Activated naive CD4-positive, alpha-beta T cell treated with anti-CD3 and anti-CD28 coated beads for 36 hours (primary cell): ENCODE measurements at regions not wholly inside any gene's neighbourhood (a gene's known extent, or its start where the extent isn't known, plus 50 kb on each side); places are given as distances from the start of the nearest gene placed in this dataset.

Source experiments
- CTCF ChIA-PET: fragments of 350-600 bp; sonication (Branson Sonifier 250); formaldehyde crosslinking; loops from one replicate; lab custom pipeline; 2021; ENCODE audit warnings: antibody characterized with exemption; lab: Charles Lee
- DNase-seq: peaks from one replicate; pipeline ENCODE4 v3.0.0-alpha.2; 2020
- H3K27ac Mint-ChIP-seq: one replicate; pipeline ENCODE4 v1.8.0; 2021; ENCODE audit warnings: mild to moderate bottlenecking, mixed read lengths
- H3K27me3 Mint-ChIP-seq: one replicate; pipeline ENCODE4 v1.8.0; 2021; ENCODE audit warnings: low read depth, mixed read lengths
- H3K36me3 Mint-ChIP-seq: one replicate; pipeline ENCODE4 v1.8.0; 2021; ENCODE audit warnings: low read depth, mixed read lengths
- H3K4me1 Mint-ChIP-seq: one replicate; pipeline ENCODE4 v1.8.0; 2021; ENCODE audit warnings: low read depth, mixed read lengths
- H3K4me3 Mint-ChIP-seq: one replicate; pipeline ENCODE4 v1.8.0; 2021; ENCODE audit warnings: mild to moderate bottlenecking, moderate library complexity, mixed read lengths
- H3K9me3 Mint-ChIP-seq: one replicate; pipeline ENCODE4 v1.8.0; 2021; ENCODE audit warnings: mixed read lengths
- intact Hi-C: fragments of 100-400 bp; cut with micrococcal nuclease; formaldehyde crosslinking; loops from one replicate; pipeline ENCODE4 v1.15.1; 2023

- Mint-ChIP-seq H3K4me1 (no peaks in the 10 kb centered on the region), H3K4me3 (no peak overlapping the region), H3K36me3 (no peaks in the 10 kb centered on the region), H3K27ac (no peak overlapping the region), H3K27me3 (no peaks in the 10 kb centered on the region), H3K9me3 (no peaks in the 10 kb centered on the region)
- DNase-seq = no peak
- intact Hi-C loops = no loop called here
- CTCF ChIA-PET = no interaction called here
Measured at GRCh38 chrX:115462406-115462805, 98.6 kb upstream of the PLS3 start.

GRCh38 chrX:115467961-115468360, 93.0 kb upstream of the PLS3 start:
- no peak overlapping the region for H3K27ac Mint-ChIP-seq
- no peaks in the 10 kb centered on the region for H3K36me3 Mint-ChIP-seq
- intact Hi-C loops = no loop called here
- CTCF ChIA-PET = no interaction called here
- no peaks in the 10 kb centered on the region for H3K27me3 Mint-ChIP-seq
- H3K4me1 Mint-ChIP-seq = no peaks in the 10 kb centered on the region
- no peaks in the 10 kb centered on the region for H3K9me3 Mint-ChIP-seq
- no peak overlapping the region for H3K4me3 Mint-ChIP-seq
- no peak for DNase-seq

GRCh38 chrX:115472131-115472530, 88.8 kb upstream of the PLS3 start:
- no peak overlapping the region for H3K27ac Mint-ChIP-seq
- no peaks in the 10 kb centered on the region for H3K36me3 Mint-ChIP-seq
- no peaks in the 10 kb centered on the region for H3K4me1 Mint-ChIP-seq
- intact Hi-C loops = no loop called here
- no peak overlapping the region for H3K4me3 Mint-ChIP-seq
- H3K27me3 Mint-ChIP-seq = no peaks in the 10 kb centered on the region
- H3K9me3 Mint-ChIP-seq = no peaks in the 10 kb centered on the region
- no peak for DNase-seq
- CTCF ChIA-PET = no interaction called here

GRCh38 chrX:115486510-115486909, 74.5 kb upstream of the PLS3 start:
- H3K27me3 Mint-ChIP-seq = no peaks in the 10 kb centered on the region
- intact Hi-C loops = no loop called here

GRCh38 chrX:115487608-115488007, 73.4 kb upstream of the PLS3 start:
- no peak for DNase-seq
- H3K27ac Mint-ChIP-seq = no peak overlapping the region
- CTCF ChIA-PET = no interaction called here
- intact Hi-C loops = no loop called here
- no peaks in the 10 kb centered on the region for H3K4me1 Mint-ChIP-seq
- no peaks in the 10 kb centered on the region for H3K27me3 Mint-ChIP-seq
- peaks cover 1% of the 10 kb centered on the region for H3K9me3 Mint-ChIP-seq
- no peak overlapping the region for H3K4me3 Mint-ChIP-seq
- H3K36me3 Mint-ChIP-seq = no peaks in the 10 kb centered on the region

More at GRCh38 chrX:115486510-115486909, 74.5 kb upstream of the PLS3 start:
- H3K36me3 Mint-ChIP-seq = no peaks in the 10 kb centered on the region
- no peaks in the 10 kb centered on the region for H3K4me1 Mint-ChIP-seq
- no peak overlapping the region for H3K4me3 Mint-ChIP-seq
- no peak overlapping the region for H3K27ac Mint-ChIP-seq
- CTCF ChIA-PET = no interaction called here
- DNase-seq = no peak
- H3K9me3 Mint-ChIP-seq = peaks cover 1% of the 10 kb centered on the region

GRCh38 chrX:115490814-115491213, 70.2 kb upstream of the PLS3 start:
- Mint-ChIP-seq H3K36me3 (no peaks in the 10 kb centered on the region), H3K4me3 (no peak overlapping the region), H3K4me1 (no peaks in the 10 kb centered on the region), H3K27me3 (no peaks in the 10 kb centered on the region), H3K9me3 (peaks cover 1% of the 10 kb centered on the region), H3K27ac (no peak overlapping the region)
- intact Hi-C loops = no loop called here
- CTCF ChIA-PET = no interaction called here
- DNase-seq = no peak

GRCh38 chrX:115491766-115492165, 69.2 kb upstream of the PLS3 start:
- Mint-ChIP-seq H3K4me1 (no peaks in the 10 kb centered on the region), H3K9me3 (no peaks in the 10 kb centered on the region), H3K27me3 (no peaks in the 10 kb centered on the region), H3K4me3 (no peak overlapping the region), H3K27ac (no peak overlapping the region), H3K36me3 (no peaks in the 10 kb centered on the region)
- CTCF ChIA-PET = no interaction called here
- DNase-seq = no peak
- intact Hi-C loops = no loop called here

GRCh38 chrX:115493015-115493414, 68.0 kb upstream of the PLS3 start:
- DNase-seq = no peak
- no peak overlapping the region for H3K4me3 Mint-ChIP-seq
- H3K27ac Mint-ChIP-seq = no peak overlapping the region
- intact Hi-C loops = no loop called here
- no peaks in the 10 kb centered on the region for H3K27me3 Mint-ChIP-seq
- CTCF ChIA-PET = no interaction called here
- H3K4me1 Mint-ChIP-seq = no peaks in the 10 kb centered on the region
- H3K36me3 Mint-ChIP-seq = no peaks in the 10 kb centered on the region
- H3K9me3 Mint-ChIP-seq = no peaks in the 10 kb centered on the region

- H3K4me1 Mint-ChIP-seq = no peaks in the 10 kb centered on the region
- no peaks in the 10 kb centered on the region for H3K9me3 Mint-ChIP-seq
- no peaks in the 10 kb centered on the region for H3K36me3 Mint-ChIP-seq
- H3K27me3 Mint-ChIP-seq = no peaks in the 10 kb centered on the region
- DNase-seq = no peak
- H3K27ac Mint-ChIP-seq = no peak overlapping the region
- intact Hi-C loops = no loop called here
- CTCF ChIA-PET = no interaction called here
- no peak overlapping the region for H3K4me3 Mint-ChIP-seq
Measured at GRCh38 chrX:115494161-115494560, 66.8 kb upstream of the PLS3 start.

GRCh38 chrX:115499112-115499805, 61.7 kb upstream of the PLS3 start:
- peaks cover 2% of the 10 kb centered on the region for H3K9me3 Mint-ChIP-seq
- no peaks in the 10 kb centered on the region for H3K27me3 Mint-ChIP-seq
- intact Hi-C loops = no loop called here
- DNase-seq = no peak
- no peaks in the 10 kb centered on the region for H3K36me3 Mint-ChIP-seq
- no peaks in the 10 kb centered on the region for H3K4me1 Mint-ChIP-seq
- H3K27ac Mint-ChIP-seq = no peak overlapping the region
- no peak overlapping the region for H3K4me3 Mint-ChIP-seq
- CTCF ChIA-PET = no interaction called here

GRCh38 chrX:115503099-115503498, 57.9 kb upstream of the PLS3 start:
- no peak for DNase-seq
- Mint-ChIP-seq H3K9me3 (peaks cover 2% of the 10 kb centered on the region), H3K4me3 (no peak overlapping the region), H3K27me3 (no peaks in the 10 kb centered on the region), H3K27ac (no peak overlapping the region), H3K36me3 (no peaks in the 10 kb centered on the region), H3K4me1 (no peaks in the 10 kb centered on the region)
- intact Hi-C loops = no loop called here
- CTCF ChIA-PET = no interaction called here

- intact Hi-C loops = no loop called here
- no peaks in the 10 kb centered on the region for H3K27me3 Mint-ChIP-seq
- H3K9me3 Mint-ChIP-seq = peaks cover 2% of the 10 kb centered on the region
- CTCF ChIA-PET = no interaction called here
- no peak overlapping the region for H3K4me3 Mint-ChIP-seq
- no peaks in the 10 kb centered on the region for H3K4me1 Mint-ChIP-seq
- no peak overlapping the region for H3K27ac Mint-ChIP-seq
- no peak for DNase-seq
- H3K36me3 Mint-ChIP-seq = no peaks in the 10 kb centered on the region
Measured at GRCh38 chrX:115504167-115504566, 56.8 kb upstream of the PLS3 start.
